GM10266 (cell line): ENCODE measurements at regions not wholly inside any gene's neighbourhood (a gene's known extent, or its start where the extent isn't known, plus 50 kb on each side); places are given as distances from the start of the nearest gene placed in this dataset.
A peak's percentile ranks its signal among the peaks of the same experiment; 100 is the strongest.

Experiments used
- DNase-seq: peaks from one replicate; pipeline ENCODE4 v3.0.0; 2012; ENCODE audit errors: extremely low spot score
- CTCF ChIP-seq: IDR thresholded peaks from 2 replicates; pipeline ENCODE4 v1.5.1; 2012; ENCODE audit warnings: mild to moderate bottlenecking, low read depth; ENCODE audit not compliant: control insufficient read depth, insufficient read depth; ENCODE audit errors: missing control alignments

- no peak for TF ChIP-seq CTCF
- DNase-seq, result no peak
These were observed 113.6 kb downstream of the UCHL5 start for GRCh38 chr1:192945390-192946130.

GRCh38 chr1:192949783-192950182 lies 109.4 kb downstream of the UCHL5 start:
- DNase-seq, result no peak
- no peak for TF ChIP-seq CTCF

GRCh38 chr1:192950926-192951325 lies 108.2 kb downstream of the UCHL5 start:
- no peak for DNase-seq
- no peak for TF ChIP-seq CTCF

- TF ChIP-seq CTCF, result no peak
- peak; percentile 10 for DNase-seq
These were observed 107.3 kb downstream of the UCHL5 start for GRCh38 chr1:192951691-192952460.

GRCh38 chr1:192952646-192953045 lies 106.5 kb downstream of the UCHL5 start:
- no peak for TF ChIP-seq CTCF
- no peak for DNase-seq

- DNase-seq, result no peak
- no peak for TF ChIP-seq CTCF
These were observed 104.4 kb downstream of the UCHL5 start for GRCh38 chr1:192954705-192955265.

GRCh38 chr1:192958350-192958749 lies 100.8 kb downstream of the UCHL5 start:
- no peak for TF ChIP-seq CTCF

More at GRCh38 chr1:192958350-192958749, 100.8 kb downstream of the UCHL5 start:
- no peak for DNase-seq
